Subcutaneous abdominal adipose tissue (tissue), 5 donors: ENCODE measurements at regions not wholly inside any gene's neighbourhood (a gene's known extent, or its start where the extent isn't known, plus 50 kb on each side); places are given as distances from the start of the nearest gene placed in this dataset.

Experiments used
- H3K27ac ChIP-seq: one replicate; pipeline ENCODE4 v1.7.0; 2013; ENCODE audit warnings: low read depth, mild to moderate bottlenecking, inconsistent platforms, low read length, moderate library complexity
- H3K27me3 ChIP-seq, 5 donors: one replicate each; pipeline ENCODE4 v1.7.0; 2013; ENCODE audit warnings: low read length in 5 of 5, inconsistent platforms in 1 of 5; ENCODE audit not compliant: control insufficient read depth in 5 of 5, insufficient read depth in 4 of 5
- H3K36me3 ChIP-seq, 5 donors: one replicate each; pipeline ENCODE4 v1.7.0; 2013; ENCODE audit warnings: low read length in 5 of 5; ENCODE audit not compliant: control insufficient read depth in 5 of 5, insufficient read depth in 5 of 5
- H3K4me1 ChIP-seq, 5 donors: one replicate each; pipeline ENCODE4 v1.7.0; 2013; ENCODE audit warnings: low read length in 5 of 5, mild to moderate bottlenecking in 3 of 5, moderate library complexity in 1 of 5; ENCODE audit not compliant: control insufficient read depth in 5 of 5, insufficient read depth in 5 of 5
- H3K4me3 ChIP-seq, 5 donors: one replicate each; pipeline ENCODE4 v1.7.0; 2013; ENCODE audit warnings: low read length in 5 of 5, low read depth in 1 of 5
- H3K9ac ChIP-seq, 5 donors: one replicate each; pipeline ENCODE4 v1.7.0; 2013; ENCODE audit warnings: low read length in 5 of 5, mild to moderate bottlenecking in 4 of 5, moderate library complexity in 3 of 5
- H3K9me3 ChIP-seq, 5 donors: one replicate each; pipeline ENCODE4 v1.7.0; 2013; ENCODE audit warnings: low read length in 5 of 5; ENCODE audit not compliant: control insufficient read depth in 5 of 5
- donor health status: healthy.
- donor health status: healthy.
- donor health status: healthy.
- donor health status: healthy.
- donor health status: healthy.

- Histone ChIP-seq H3K27ac (no peak overlapping the region), H3K9me3 (no peaks in the 10 kb centered on the region), H3K4me3 (no peak overlapping the region), H3K27me3 (no peaks in the 10 kb centered on the region), H3K9ac (no peak overlapping the region), H3K36me3 (no peaks in the 10 kb centered on the region), H3K4me1 (no peaks in the 10 kb centered on the region)
Observed at GRCh38 chr5:52449516-52449915, 338.2 kb upstream of the ITGA1 start.

GRCh38 chr5:52452098-52452497 lies 335.6 kb upstream of the ITGA1 start:
- H3K4me3 ChIP-seq = no peak overlapping the region
- no peak overlapping the region for H3K27ac ChIP-seq
- H3K4me1 ChIP-seq = no peaks in the 10 kb centered on the region
- H3K27me3 ChIP-seq = no peaks in the 10 kb centered on the region
- no peak overlapping the region for H3K9ac ChIP-seq
- no peaks in the 10 kb centered on the region for H3K9me3 ChIP-seq
- H3K36me3 ChIP-seq = no peaks in the 10 kb centered on the region

- no peaks in the 10 kb centered on the region for H3K9me3 ChIP-seq
- no peaks in the 10 kb centered on the region for H3K4me1 ChIP-seq
- no peak overlapping the region for H3K27ac ChIP-seq
- no peak overlapping the region for H3K9ac ChIP-seq
- no peak overlapping the region for H3K4me3 ChIP-seq
- H3K27me3 ChIP-seq = no peaks in the 10 kb centered on the region
- H3K36me3 ChIP-seq = no peaks in the 10 kb centered on the region
Observed at GRCh38 chr5:52453176-52453575, 334.5 kb upstream of the ITGA1 start.

- Histone ChIP-seq H3K9me3 (no peaks in the 10 kb centered on the region), H3K27ac (no peak overlapping the region), H3K4me1 (no peaks in the 10 kb centered on the region), H3K36me3 (no peaks in the 10 kb centered on the region), H3K9ac (no peak overlapping the region), H3K27me3 (no peaks in the 10 kb centered on the region), H3K4me3 (no peak overlapping the region)
Observed at GRCh38 chr5:52455920-52456319, 331.8 kb upstream of the ITGA1 start.

GRCh38 chr5:52457810-52458209 lies 329.9 kb upstream of the ITGA1 start:
- Histone ChIP-seq H3K4me3 (no peak overlapping the region), H3K4me1 (no peaks in the 10 kb centered on the region), H3K27ac (no peak overlapping the region), H3K9me3 (no peaks in the 10 kb centered on the region), H3K27me3 (no peaks in the 10 kb centered on the region), H3K36me3 (no peaks in the 10 kb centered on the region), H3K9ac (no peak overlapping the region)

GRCh38 chr5:52466113-52466512 lies 321.6 kb upstream of the ITGA1 start:
- no peak overlapping the region for H3K27ac ChIP-seq
- H3K9ac ChIP-seq = no peak overlapping the region
- no peaks in the 10 kb centered on the region for H3K9me3 ChIP-seq
- H3K27me3 ChIP-seq = no peaks in the 10 kb centered on the region
- H3K4me1 ChIP-seq = peaks cover 0 to 6% (median 0%) of the 10 kb centered on the region in 5 donors
- H3K36me3 ChIP-seq = no peaks in the 10 kb centered on the region
- no peak overlapping the region for H3K4me3 ChIP-seq

GRCh38 chr5:52466749-52467520 lies 320.8 kb upstream of the ITGA1 start:
- Histone ChIP-seq H3K27me3 (no peaks in the 10 kb centered on the region), H3K4me1 (peaks cover 0 to 6% (median 0%) of the 10 kb centered on the region in 5 donors), H3K9ac (no peak overlapping the region), H3K36me3 (no peaks in the 10 kb centered on the region), H3K27ac (no peak overlapping the region), H3K4me3 (no peak overlapping the region), H3K9me3 (no peaks in the 10 kb centered on the region)

- H3K9ac ChIP-seq = no peak overlapping the region
- H3K27me3 ChIP-seq = no peaks in the 10 kb centered on the region
- H3K27ac ChIP-seq = no peak overlapping the region
- peaks cover 0 to 6% (median 0%) of the 10 kb centered on the region in 5 donors for H3K4me1 ChIP-seq
- no peaks in the 10 kb centered on the region for H3K9me3 ChIP-seq
- H3K4me3 ChIP-seq = no peak overlapping the region
- no peaks in the 10 kb centered on the region for H3K36me3 ChIP-seq
Observed at GRCh38 chr5:52468976-52469375, 318.7 kb upstream of the ITGA1 start.

GRCh38 chr5:52469420-52469819 lies 318.3 kb upstream of the ITGA1 start:
- no peak overlapping the region for H3K4me3 ChIP-seq
- H3K4me1 ChIP-seq = peaks cover 0 to 6% (median 0%) of the 10 kb centered on the region in 5 donors
- peak overlapping the region in 1 of 5 donors; percentile 4 for H3K9ac ChIP-seq
- H3K27me3 ChIP-seq = no peaks in the 10 kb centered on the region
- no peaks in the 10 kb centered on the region for H3K36me3 ChIP-seq
- no peaks in the 10 kb centered on the region for H3K9me3 ChIP-seq
- no peak overlapping the region for H3K27ac ChIP-seq

- peak overlapping the region in 1 of 5 donors; percentile 4 for H3K9ac ChIP-seq
- no peak overlapping the region for H3K27ac ChIP-seq
Observed at GRCh38 chr5:52469835-52470234, 317.9 kb upstream of the ITGA1 start.

More at GRCh38 chr5:52469835-52470234, 317.9 kb upstream of the ITGA1 start:
- Histone ChIP-seq H3K4me3 (no peak overlapping the region), H3K36me3 (no peaks in the 10 kb centered on the region), H3K4me1 (peaks cover 0 to 6% (median 0%) of the 10 kb centered on the region in 5 donors), H3K9me3 (no peaks in the 10 kb centered on the region), H3K27me3 (no peaks in the 10 kb centered on the region)
